ENCODE measurements at regions not wholly inside any gene's neighbourhood (a gene's known extent, or its start where the extent isn't known, plus 50 kb on each side); places are given as distances from the start of the nearest gene placed in this dataset.

DNA sequence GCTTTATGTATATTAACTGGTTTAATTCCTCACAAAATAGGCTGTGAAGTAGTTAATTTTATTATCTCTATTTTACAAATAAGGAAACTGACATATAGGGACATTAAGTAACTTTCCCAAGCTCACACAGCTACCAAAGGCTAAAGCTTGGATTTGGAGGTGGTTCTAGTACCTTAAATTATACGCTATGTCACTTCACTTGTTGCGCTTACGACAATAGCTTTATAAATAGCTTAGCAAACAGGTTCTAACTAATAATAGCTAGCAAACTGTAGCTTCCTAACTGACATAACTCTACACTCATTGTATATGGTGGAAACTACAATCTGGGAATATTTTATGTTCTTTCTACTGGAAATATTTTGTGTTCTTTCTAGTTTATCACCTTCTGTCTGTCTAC is 666.4 kb upstream of the CPEB2 start:
- Mint-ChIP-seq H3K4me3 (no peak overlapping the region), H3K9me3 (peaks cover 6% of the 10 kb centered on the region), H3K4me1 (no peaks in the 10 kb centered on the region), H3K27me3 (ENCODE audit: low read depth) (peaks cover 4% of the 10 kb centered on the region), H3K27ac (ENCODE audit: unreplicated experiment) (no peak overlapping the region), H3K36me3 (ENCODE audit: low read depth) (no peaks in the 10 kb centered on the region)
- TF ChIP-seq, protein P1, sequence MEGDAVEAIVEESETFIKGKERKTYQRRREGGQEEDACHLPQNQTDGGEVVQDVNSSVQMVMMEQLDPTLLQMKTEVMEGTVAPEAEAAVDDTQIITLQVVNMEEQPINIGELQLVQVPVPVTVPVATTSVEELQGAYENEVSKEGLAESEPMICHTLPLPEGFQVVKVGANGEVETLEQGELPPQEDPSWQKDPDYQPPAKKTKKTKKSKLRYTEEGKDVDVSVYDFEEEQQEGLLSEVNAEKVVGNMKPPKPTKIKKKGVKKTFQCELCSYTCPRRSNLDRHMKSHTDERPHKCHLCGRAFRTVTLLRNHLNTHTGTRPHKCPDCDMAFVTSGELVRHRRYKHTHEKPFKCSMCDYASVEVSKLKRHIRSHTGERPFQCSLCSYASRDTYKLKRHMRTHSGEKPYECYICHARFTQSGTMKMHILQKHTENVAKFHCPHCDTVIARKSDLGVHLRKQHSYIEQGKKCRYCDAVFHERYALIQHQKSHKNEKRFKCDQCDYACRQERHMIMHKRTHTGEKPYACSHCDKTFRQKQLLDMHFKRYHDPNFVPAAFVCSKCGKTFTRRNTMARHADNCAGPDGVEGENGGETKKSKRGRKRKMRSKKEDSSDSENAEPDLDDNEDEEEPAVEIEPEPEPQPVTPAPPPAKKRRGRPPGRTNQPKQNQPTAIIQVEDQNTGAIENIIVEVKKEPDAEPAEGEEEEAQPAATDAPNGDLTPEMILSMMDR (conservative IDR thresholded peaks at IDR 0.05), result no peak
- DNase-seq (ENCODE audit: low read depth, low spot score), result no peak

DNA sequence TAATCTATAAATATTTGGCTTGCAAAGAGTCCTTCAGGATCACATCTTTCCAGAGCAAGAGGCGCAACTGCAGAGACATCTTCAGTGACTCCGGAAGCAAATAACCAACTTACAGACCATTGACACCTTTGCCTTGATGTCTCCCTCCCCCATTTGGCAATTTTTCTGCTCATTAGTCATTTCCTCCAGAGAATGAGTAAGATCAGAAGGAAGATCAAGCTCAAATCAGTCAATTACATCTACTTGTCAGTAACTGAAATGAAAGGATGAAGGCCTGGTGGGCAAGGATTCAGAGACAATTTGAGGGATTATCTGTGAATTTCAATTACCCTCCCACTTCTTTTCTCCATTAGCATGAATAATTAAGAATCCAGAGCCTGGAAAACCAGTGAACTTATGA is 665.6 kb upstream of the CPEB2 start:
- TF ChIP-seq, protein P1 (conservative IDR thresholded peaks at IDR 0.05), result no peak
- DNase-seq (ENCODE audit: low read depth, low spot score), result no peak

GRCh38 chr4:14337892-14338584 is 664.2 kb upstream of the CPEB2 start:
- H3K4me3 Mint-ChIP-seq, result no peak overlapping the region
- no peaks in the 10 kb centered on the region for H3K4me1 Mint-ChIP-seq
- H3K9me3 Mint-ChIP-seq, result peaks cover 6% of the 10 kb centered on the region
- peaks cover 4% of the 10 kb centered on the region for H3K27me3 Mint-ChIP-seq (ENCODE audit: low read depth)
- TF ChIP-seq, protein P1 (conservative IDR thresholded peaks at IDR 0.05), result no peak
- H3K27ac Mint-ChIP-seq (ENCODE audit: unreplicated experiment), result no peak overlapping the region
- H3K36me3 Mint-ChIP-seq (ENCODE audit: low read depth), result no peaks in the 10 kb centered on the region
- DNase-seq (ENCODE audit: low read depth, low spot score), result no peak

More for the DNA sequence above, 665.6 kb upstream of the CPEB2 start:
- H3K27me3 Mint-ChIP-seq (ENCODE audit: low read depth), result peaks cover 4% of the 10 kb centered on the region
- no peak overlapping the region for H3K27ac Mint-ChIP-seq (ENCODE audit: unreplicated experiment)
- H3K4me3 Mint-ChIP-seq, result no peak overlapping the region
- H3K9me3 Mint-ChIP-seq, result peaks cover 6% of the 10 kb centered on the region
- no peaks in the 10 kb centered on the region for H3K36me3 Mint-ChIP-seq (ENCODE audit: low read depth)
- H3K4me1 Mint-ChIP-seq, result no peaks in the 10 kb centered on the region

GRCh38 chr4:14338585-14339265 is 663.6 kb upstream of the CPEB2 start:
- no peak for DNase-seq (ENCODE audit: low read depth, low spot score)
- H3K27me3 Mint-ChIP-seq (ENCODE audit: low read depth), result peaks cover 4% of the 10 kb centered on the region
- TF ChIP-seq, protein P1 (conservative IDR thresholded peaks at IDR 0.05), result no peak

DNA sequence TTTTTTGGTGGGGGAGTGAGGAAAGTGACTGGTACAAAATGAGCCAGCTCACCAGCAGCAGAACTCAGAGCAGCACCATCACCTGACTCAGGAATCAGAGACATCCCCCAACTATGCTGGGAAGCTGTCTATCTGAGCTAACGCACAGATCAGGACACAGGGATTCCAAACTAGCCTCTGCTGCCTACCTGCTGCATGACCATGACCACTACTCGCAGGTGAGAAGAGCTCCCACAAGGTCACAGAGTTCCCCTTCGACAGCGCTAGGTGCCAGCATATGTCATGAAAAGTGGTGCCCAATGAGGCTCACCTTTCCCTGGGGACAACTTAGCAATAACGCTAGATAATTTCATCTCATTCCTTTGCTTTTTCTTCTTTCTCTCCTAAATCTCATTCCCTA is 662.6 kb upstream of the CPEB2 start:
- no peak overlapping the region for H3K27ac Mint-ChIP-seq (ENCODE audit: unreplicated experiment)
- no peaks in the 10 kb centered on the region for H3K9me3 Mint-ChIP-seq
- TF ChIP-seq, protein P1 (conservative IDR thresholded peaks at IDR 0.05), result no peak
- H3K4me3 Mint-ChIP-seq, result no peak overlapping the region
- no peak for DNase-seq (ENCODE audit: low read depth, low spot score)
- peaks cover 4% of the 10 kb centered on the region for H3K27me3 Mint-ChIP-seq (ENCODE audit: low read depth)
- peaks cover 4% of the 10 kb centered on the region for H3K4me1 Mint-ChIP-seq
- no peaks in the 10 kb centered on the region for H3K36me3 Mint-ChIP-seq (ENCODE audit: low read depth)

More at GRCh38 chr4:14338585-14339265, 663.6 kb upstream of the CPEB2 start:
- Mint-ChIP-seq H3K4me1 (no peaks in the 10 kb centered on the region), H3K4me3 (no peak overlapping the region), H3K27ac (ENCODE audit: unreplicated experiment) (no peak overlapping the region), H3K9me3 (peaks cover 6% of the 10 kb centered on the region), H3K36me3 (ENCODE audit: low read depth) (no peaks in the 10 kb centered on the region)
